Upper lobe of left lung (tissue), 6 donors: ENCODE measurements at regions not wholly inside any gene's neighbourhood (a gene's known extent, or its start where the extent isn't known, plus 50 kb on each side); places are given as distances from the start of the nearest gene placed in this dataset.

Experiments used
- ATAC-seq, 2 donors: fragments of 200-7000 bp; cut with Tn5 transposase; one replicate each; pipeline ENCODE4 v1.9.1; 2022; ENCODE audit warnings: mild to moderate bottlenecking in 2 of 2, moderate library complexity in 2 of 2; ENCODE audit not compliant: low FRiP score in 2 of 2
- DNase-seq, 2 donors: peaks; one replicate each; pipeline ENCODE4 v3.0.0-alpha.2; 2019 to 2020
- H3K27ac ChIP-seq, 4 donors: fragments of 200-600 bp; sonication (generic); one replicate each; pipeline ENCODE4 v1.5.1; 2016 to 2019
- H3K27me3 ChIP-seq, 4 donors: fragments of 200-600 bp; sonication (generic); one replicate each; pipeline ENCODE4 v1.5.1; 2017 to 2019
- H3K36me3 ChIP-seq, 4 donors: fragments of 200-600 bp; sonication (generic); one replicate each; pipeline ENCODE4 v1.5.1; 2016 to 2019
- H3K4me1 ChIP-seq, 4 donors: fragments of 200-600 bp; sonication (generic); one replicate each; pipeline ENCODE4 v1.5.1; 2018 to 2019
- H3K4me3 ChIP-seq, 4 donors: fragments of 200-600 bp; sonication (generic); one replicate each; pipeline ENCODE4 v1.5.1; 2017 to 2019; ENCODE audit warnings: mild to moderate bottlenecking in 2 of 4, moderate library complexity in 1 of 4
- H3K9me3 ChIP-seq, 4 donors: fragments of 200-600 bp; sonication (generic); one replicate each; pipeline ENCODE4 v1.5.1; 2018 to 2019
- EP300 ChIP-seq, 4 donors: sonication (generic); formaldehyde crosslinking; IDR thresholded peaks; one replicate each; pipeline ENCODE4 v1.5.1; 2017; ENCODE audit warnings: antibody characterized with exemption in 4 of 4, control low read depth in 2 of 4
- POLR2A ChIP-seq, 4 donors: fragments of 450-650 bp; IDR thresholded peaks; one replicate each; pipeline ENCODE4 v1.5.1; 2016 to 2017; ENCODE audit warnings: antibody characterized with exemption in 4 of 4, mild to moderate bottlenecking in 2 of 4
- POLR2AphosphoS5 ChIP-seq, 2 donors: sonication (generic); formaldehyde crosslinking; IDR thresholded peaks; one replicate each; pipeline ENCODE4 v1.5.1; 2017; ENCODE audit warnings: antibody characterized with exemption in 2 of 2
- WGBS, 2 donors: methylation state at CpG; one replicate each; pipeline ENCODE4 v1.1.5; 2017 to 2018; 5-methylcytosine and 5-hydroxymethylcytosine counted together
- TF ChIP-seq, protein P1 (sequence below), 6 experiments: fragments of 450-650 bp in 4 of 6; fragments of 200-600 bp in 2 of 6; sonication (generic) in 2 of 6; IDR thresholded peaks; one replicate each; pipeline ENCODE4 v1.5.1; 2016 to 2019; ENCODE audit warnings: antibody characterized with exemption in 6 of 6
- donor health status: DM: no; HTN: no; CAD: no; lungs with moderate emphysema.
- donor health status: DM: no; HTN: yes; CAD: no; lungs with severe emphysema.

- ATAC-seq, result no peak
- Histone ChIP-seq H3K27ac (no peak overlapping the region), H3K4me1 (no peaks in the 10 kb centered on the region), H3K36me3 (no peaks in the 10 kb centered on the region), H3K4me3 (no peak overlapping the region), H3K27me3 (no peaks in the 10 kb centered on the region), H3K9me3 (no peaks in the 10 kb centered on the region)
- DNase-seq, result no peak
- 44 to 74% methylated on average over 8 of the region's 8 CpGs for WGBS, 2 donors
- TF ChIP-seq POLR2A (IDR thresholded peaks at IDR 0.05) (no peak), EP300 (IDR thresholded peaks at IDR 0.05) (no peak), POLR2AphosphoS5 (IDR thresholded peaks at IDR 0.05) (no peak)
- TF ChIP-seq, protein P1, sequence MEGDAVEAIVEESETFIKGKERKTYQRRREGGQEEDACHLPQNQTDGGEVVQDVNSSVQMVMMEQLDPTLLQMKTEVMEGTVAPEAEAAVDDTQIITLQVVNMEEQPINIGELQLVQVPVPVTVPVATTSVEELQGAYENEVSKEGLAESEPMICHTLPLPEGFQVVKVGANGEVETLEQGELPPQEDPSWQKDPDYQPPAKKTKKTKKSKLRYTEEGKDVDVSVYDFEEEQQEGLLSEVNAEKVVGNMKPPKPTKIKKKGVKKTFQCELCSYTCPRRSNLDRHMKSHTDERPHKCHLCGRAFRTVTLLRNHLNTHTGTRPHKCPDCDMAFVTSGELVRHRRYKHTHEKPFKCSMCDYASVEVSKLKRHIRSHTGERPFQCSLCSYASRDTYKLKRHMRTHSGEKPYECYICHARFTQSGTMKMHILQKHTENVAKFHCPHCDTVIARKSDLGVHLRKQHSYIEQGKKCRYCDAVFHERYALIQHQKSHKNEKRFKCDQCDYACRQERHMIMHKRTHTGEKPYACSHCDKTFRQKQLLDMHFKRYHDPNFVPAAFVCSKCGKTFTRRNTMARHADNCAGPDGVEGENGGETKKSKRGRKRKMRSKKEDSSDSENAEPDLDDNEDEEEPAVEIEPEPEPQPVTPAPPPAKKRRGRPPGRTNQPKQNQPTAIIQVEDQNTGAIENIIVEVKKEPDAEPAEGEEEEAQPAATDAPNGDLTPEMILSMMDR (IDR thresholded peaks at IDR 0.05), result no peak
Observed at GRCh38 chr4:24219209-24219608, 329.4 kb upstream of the PPARGC1A start.

DNA sequence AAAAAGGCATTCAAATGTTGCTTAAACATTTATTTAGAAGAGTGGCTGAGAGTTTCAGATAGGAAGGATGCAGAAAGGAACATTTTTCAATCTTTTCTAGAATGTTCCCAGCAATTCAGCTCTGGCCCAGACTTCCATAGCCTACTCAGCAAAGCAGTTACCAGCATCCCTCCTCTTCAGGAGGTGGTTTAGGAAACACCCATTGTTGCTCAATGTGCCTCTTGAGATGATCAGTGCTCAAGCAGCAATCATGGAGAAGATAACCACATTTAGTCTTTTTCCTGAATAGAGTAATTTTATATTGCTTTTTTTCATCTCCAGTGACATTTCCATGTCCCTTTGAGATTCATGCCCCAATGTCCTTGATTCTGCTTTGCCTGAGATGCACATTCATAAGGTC, 328.7 kb upstream of the PPARGC1A start:
- ATAC-seq, result no peak
- no peaks in the 10 kb centered on the region for H3K9me3 ChIP-seq
- no peaks in the 10 kb centered on the region for H3K4me1 ChIP-seq
- TF ChIP-seq POLR2AphosphoS5 (IDR thresholded peaks at IDR 0.05) (no peak), EP300 (IDR thresholded peaks at IDR 0.05) (no peak), POLR2A (IDR thresholded peaks at IDR 0.05) (no peak)
- TF ChIP-seq, protein P1 (IDR thresholded peaks at IDR 0.05), result no peak
- H3K27ac ChIP-seq, result no peak overlapping the region
- H3K36me3 ChIP-seq, result no peaks in the 10 kb centered on the region
- no peak overlapping the region for H3K4me3 ChIP-seq
- H3K27me3 ChIP-seq, result no peaks in the 10 kb centered on the region
- DNase-seq, result no peak

GRCh38 chr4:24214796-24215195, 324.9 kb upstream of the PPARGC1A start:
- 73 to 83% methylated on average over 3 of the region's 3 CpGs for WGBS, 2 donors
- no peak overlapping the region for H3K4me3 ChIP-seq

DNA sequence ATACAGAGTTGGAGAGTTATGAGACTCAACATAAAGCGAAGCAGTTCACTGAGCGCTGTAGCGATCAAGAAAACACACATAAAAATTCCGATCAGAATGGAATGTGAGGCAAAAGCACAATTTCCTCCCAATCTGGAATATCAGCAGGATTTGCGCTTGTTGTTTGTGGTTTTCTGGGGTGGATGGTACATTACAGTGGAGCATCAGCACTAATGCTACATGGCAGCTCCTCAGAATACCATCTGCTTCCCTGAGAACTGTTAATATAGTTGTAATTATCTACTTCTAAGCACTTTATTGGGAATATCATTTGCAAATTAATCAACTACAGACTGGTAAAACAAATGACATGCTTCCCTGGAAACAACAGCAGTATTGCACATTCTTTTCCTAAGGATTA, 324.1 kb upstream of the PPARGC1A start:
- no peak for DNase-seq
- Histone ChIP-seq H3K9me3 (no peaks in the 10 kb centered on the region), H3K4me3 (no peak overlapping the region), H3K27me3 (no peaks in the 10 kb centered on the region), H3K27ac (no peak overlapping the region), H3K4me1 (peaks cover 0 to 7% (median 4%) of the 10 kb centered on the region in 4 donors), H3K36me3 (no peaks in the 10 kb centered on the region)
- TF ChIP-seq, protein P1 (IDR thresholded peaks at IDR 0.05), result no peak
- no peak for TF ChIP-seq POLR2A (IDR thresholded peaks at IDR 0.05)
- TF ChIP-seq EP300 (IDR thresholded peaks at IDR 0.05), result no peak
- no peak for TF ChIP-seq POLR2AphosphoS5 (IDR thresholded peaks at IDR 0.05)
- no peak for ATAC-seq
- WGBS, 2 donors, result 73 to 90% methylated on average over 5 of the region's 5 CpGs

More at GRCh38 chr4:24214796-24215195, 324.9 kb upstream of the PPARGC1A start:
- no peaks in the 10 kb centered on the region for H3K36me3 ChIP-seq
- no peaks in the 10 kb centered on the region for H3K9me3 ChIP-seq
- H3K27me3 ChIP-seq, result no peaks in the 10 kb centered on the region
- TF ChIP-seq POLR2A (IDR thresholded peaks at IDR 0.05), result no peak
- TF ChIP-seq, protein P1 (IDR thresholded peaks at IDR 0.05), result no peak
- TF ChIP-seq POLR2AphosphoS5 (IDR thresholded peaks at IDR 0.05), result no peak
- no peak for TF ChIP-seq EP300 (IDR thresholded peaks at IDR 0.05)
- peaks cover 0 to 7% (median 4%) of the 10 kb centered on the region in 4 donors for H3K4me1 ChIP-seq
- DNase-seq, result no peak
- ATAC-seq, result no peak
- no peak overlapping the region for H3K27ac ChIP-seq

DNA sequence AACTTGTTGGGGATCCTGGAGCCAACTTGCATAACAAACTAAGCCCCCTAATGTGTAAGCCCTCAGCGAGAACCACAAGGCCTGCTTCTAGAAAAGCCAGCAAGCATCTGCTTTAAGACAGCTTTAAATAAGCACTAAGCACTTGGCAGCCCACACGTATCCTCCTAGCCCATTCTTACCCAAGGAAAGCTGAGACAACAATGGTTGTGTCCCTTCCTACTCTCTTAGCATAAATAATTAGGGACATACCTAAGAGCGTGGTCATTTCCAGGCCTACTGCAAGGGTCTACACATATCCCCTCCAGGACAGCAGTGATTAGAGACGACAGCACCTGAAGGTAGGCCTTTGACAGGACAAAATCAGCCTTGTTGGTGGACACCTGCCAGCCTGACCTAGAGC, 322.8 kb upstream of the PPARGC1A start:
- H3K36me3 ChIP-seq, result no peaks in the 10 kb centered on the region
- DNase-seq (no peak), ATAC-seq (no peak)
- H3K4me1 ChIP-seq, result peaks cover 0 to 7% (median 4%) of the 10 kb centered on the region in 4 donors
- TF ChIP-seq, protein P1 (IDR thresholded peaks at IDR 0.05), result no peak
- TF ChIP-seq EP300 (IDR thresholded peaks at IDR 0.05) (no peak), POLR2A (IDR thresholded peaks at IDR 0.05) (no peak), POLR2AphosphoS5 (IDR thresholded peaks at IDR 0.05) (no peak)
- 79 to 83% methylated on average over 4 of the region's 4 CpGs for WGBS, 2 donors
- H3K27me3 ChIP-seq, result no peaks in the 10 kb centered on the region
- no peak overlapping the region for H3K4me3 ChIP-seq
- no peak overlapping the region for H3K27ac ChIP-seq
- no peaks in the 10 kb centered on the region for H3K9me3 ChIP-seq
